ENCODE measurements at regions not wholly inside any gene's neighbourhood (a gene's known extent, or its start where the extent isn't known, plus 50 kb on each side); places are given as distances from the start of the nearest gene placed in this dataset.
"Not testable (repeated sequence)": the region's sequence is repeated elsewhere in the genome, so short reads cannot be mapped to it uniquely, and the experiment has no call there.

DNA sequence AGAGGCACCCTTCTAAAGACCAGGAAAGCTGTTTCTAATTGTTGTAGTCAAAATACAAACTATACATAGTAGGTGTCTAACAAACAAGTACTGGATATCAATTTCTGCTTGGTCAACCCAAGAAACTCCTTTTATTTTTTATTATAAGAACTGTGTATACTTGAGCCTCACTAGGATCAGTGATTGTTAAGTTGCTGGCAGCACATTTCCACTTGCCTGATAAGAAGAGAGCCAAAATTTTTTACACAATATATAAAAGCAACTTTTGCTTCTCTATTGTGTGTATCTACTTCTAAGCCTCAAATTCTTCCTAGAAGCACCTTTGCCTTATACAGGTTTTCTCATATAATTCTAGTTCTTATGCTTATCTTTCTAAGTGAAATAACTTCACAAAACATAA, 703.0 kb upstream of the EPHA5 start:
- H3K27me3 ChIP-seq, result no peaks in the 10 kb centered on the region
- TF ChIP-seq, protein P1, sequence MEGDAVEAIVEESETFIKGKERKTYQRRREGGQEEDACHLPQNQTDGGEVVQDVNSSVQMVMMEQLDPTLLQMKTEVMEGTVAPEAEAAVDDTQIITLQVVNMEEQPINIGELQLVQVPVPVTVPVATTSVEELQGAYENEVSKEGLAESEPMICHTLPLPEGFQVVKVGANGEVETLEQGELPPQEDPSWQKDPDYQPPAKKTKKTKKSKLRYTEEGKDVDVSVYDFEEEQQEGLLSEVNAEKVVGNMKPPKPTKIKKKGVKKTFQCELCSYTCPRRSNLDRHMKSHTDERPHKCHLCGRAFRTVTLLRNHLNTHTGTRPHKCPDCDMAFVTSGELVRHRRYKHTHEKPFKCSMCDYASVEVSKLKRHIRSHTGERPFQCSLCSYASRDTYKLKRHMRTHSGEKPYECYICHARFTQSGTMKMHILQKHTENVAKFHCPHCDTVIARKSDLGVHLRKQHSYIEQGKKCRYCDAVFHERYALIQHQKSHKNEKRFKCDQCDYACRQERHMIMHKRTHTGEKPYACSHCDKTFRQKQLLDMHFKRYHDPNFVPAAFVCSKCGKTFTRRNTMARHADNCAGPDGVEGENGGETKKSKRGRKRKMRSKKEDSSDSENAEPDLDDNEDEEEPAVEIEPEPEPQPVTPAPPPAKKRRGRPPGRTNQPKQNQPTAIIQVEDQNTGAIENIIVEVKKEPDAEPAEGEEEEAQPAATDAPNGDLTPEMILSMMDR (IDR thresholded peaks at IDR 0.05), result no peak
- H3K4me1 ChIP-seq, result no peaks in the 10 kb centered on the region
- intact Hi-C loops (cut with DNase I), result no loop called here
- no peak overlapping the region for H3K9ac ChIP-seq (ENCODE audit: low read depth in 2 of 2, low read length in 2 of 2)
- no peak overlapping the region for H3K4me3 ChIP-seq
- H3K9me3 ChIP-seq, result peaks cover 3% of the 10 kb centered on the region
- H3K36me3 ChIP-seq, result no peaks in the 10 kb centered on the region
- H3K27ac ChIP-seq, result no peak overlapping the region
- no peak for DNase-seq

DNA sequence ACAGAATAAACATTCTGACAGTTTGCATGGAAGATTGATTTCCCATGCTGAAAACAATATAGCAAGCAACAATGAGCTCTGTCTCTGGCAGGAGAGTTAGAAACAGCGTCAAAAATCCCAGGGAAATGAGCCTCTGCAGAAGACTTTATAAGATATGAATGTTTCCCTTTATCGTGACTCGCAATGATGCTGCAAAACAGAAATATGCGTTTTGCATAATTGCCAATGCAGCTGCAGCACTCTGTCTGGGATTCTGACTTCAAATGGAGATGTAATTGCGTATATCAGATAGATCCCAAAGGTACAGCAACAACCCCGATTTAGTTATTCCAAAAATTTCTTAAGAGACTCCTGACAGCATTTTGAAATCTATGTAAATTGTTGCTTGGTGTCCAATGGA, 702.4 kb upstream of the EPHA5 start:
- Histone ChIP-seq H3K4me1 (no peaks in the 10 kb centered on the region), H3K27ac (no peak overlapping the region), H3K4me3 (no peak overlapping the region), H3K27me3 (no peaks in the 10 kb centered on the region), H3K36me3 (no peaks in the 10 kb centered on the region), H3K9ac (ENCODE audit: low read depth in 2 of 2, low read length in 2 of 2) (no peak overlapping the region), H3K9me3 (peaks cover 3% of the 10 kb centered on the region)
- TF ChIP-seq, protein P1 (IDR thresholded peaks at IDR 0.05), result no peak
- no peak for DNase-seq
- intact Hi-C loops (cut with DNase I), result no loop called here

DNA sequence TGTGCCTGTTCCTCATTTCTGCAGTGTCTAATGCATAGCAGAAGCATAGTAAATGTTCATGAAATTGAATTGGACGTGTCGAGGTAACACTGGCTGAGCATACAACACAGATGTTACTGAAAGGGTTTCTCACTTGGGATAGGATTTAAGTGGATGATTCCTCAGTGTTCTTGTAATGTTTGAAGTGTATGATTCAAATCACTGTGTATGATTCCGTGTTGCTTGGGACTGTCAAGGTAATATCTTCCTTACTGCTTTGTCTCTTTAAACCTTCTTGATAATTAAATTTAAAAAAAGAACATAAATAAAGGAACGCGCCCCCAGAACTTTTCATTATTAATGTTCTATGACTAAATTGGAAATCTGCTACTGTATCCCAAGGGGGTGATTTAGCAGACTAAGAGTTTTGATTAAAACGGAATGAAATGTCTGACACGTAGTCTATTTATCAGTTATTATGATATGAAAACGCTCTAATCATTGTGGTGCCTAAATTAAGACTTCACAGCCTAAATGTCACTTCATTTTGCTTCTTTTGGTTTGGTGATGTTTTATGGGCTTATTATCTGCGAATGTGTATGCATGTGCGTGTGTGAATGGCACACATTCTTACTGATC, 696.9 kb upstream of the EPHA5 start:
- H3K36me3 ChIP-seq, result no peaks in the 10 kb centered on the region
- intact Hi-C loops (cut with DNase I), result no loop called here
- TF ChIP-seq, protein P1 (IDR thresholded peaks at IDR 0.05), result no peak

DNA sequence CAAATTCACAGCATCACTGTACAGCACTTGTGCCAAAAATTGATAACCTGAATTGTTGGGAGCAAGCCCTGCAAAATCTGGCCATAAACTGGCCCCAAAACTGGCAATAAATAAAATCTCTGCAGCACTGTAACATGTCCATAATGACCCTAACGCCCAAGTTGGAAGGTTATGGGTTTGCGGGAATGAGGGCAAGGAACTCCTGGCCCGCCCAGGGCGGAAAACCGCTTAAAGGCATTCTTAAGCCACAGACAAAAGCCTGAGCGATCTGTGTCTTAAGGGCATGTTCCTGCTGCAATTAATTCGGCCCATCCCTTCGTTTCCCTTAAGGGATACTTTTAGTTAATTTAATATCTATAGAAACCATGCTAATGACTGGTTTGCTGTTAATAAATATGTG, 690.1 kb upstream of the EPHA5 start:
- H3K4me3 ChIP-seq; H3K4me1 ChIP-seq; H3K27me3 ChIP-seq; H3K9me3 ChIP-seq; H3K9ac ChIP-seq (ENCODE audit: low read depth in 2 of 2, low read length in 2 of 2); H3K36me3 ChIP-seq; intact Hi-C loops (cut with DNase I); DNase-seq; H3K27ac ChIP-seq: not testable (repeated sequence)

More for the DNA sequence above, 696.9 kb upstream of the EPHA5 start:
- Histone ChIP-seq H3K4me3 (no peak overlapping the region), H3K27me3 (no peaks in the 10 kb centered on the region), H3K4me1 (no peaks in the 10 kb centered on the region), H3K9me3 (no peaks in the 10 kb centered on the region), H3K27ac (no peak overlapping the region), H3K9ac (ENCODE audit: low read depth in 2 of 2, low read length in 2 of 2) (no peak overlapping the region)
- no peak for DNase-seq

DNA sequence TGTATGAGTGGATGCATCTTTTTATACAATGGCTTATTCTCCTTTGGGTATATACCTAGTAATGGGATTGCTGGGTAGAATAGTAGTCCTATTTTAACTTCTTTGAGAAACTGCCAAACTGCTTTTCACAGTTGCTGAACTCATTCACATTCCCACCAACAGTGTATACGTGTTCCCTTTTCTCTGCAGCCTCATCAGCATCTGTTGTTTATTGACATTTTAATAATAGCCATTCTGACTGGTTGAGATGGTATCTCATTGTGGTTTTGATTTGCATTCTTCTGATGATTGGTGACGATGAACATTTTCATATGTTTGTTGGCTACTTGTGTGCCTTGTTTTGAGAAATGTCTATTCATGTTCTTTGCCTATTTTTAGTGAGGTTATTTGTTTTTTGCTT, 687.0 kb upstream of the EPHA5 start:
- H3K4me3 ChIP-seq, result no peak overlapping the region
- H3K9ac ChIP-seq (ENCODE audit: low read depth in 2 of 2, low read length in 2 of 2), result no peak overlapping the region
- no peak for DNase-seq
- H3K27ac ChIP-seq, result no peak overlapping the region
- no peaks in the 10 kb centered on the region for H3K4me1 ChIP-seq
- H3K36me3 ChIP-seq, result no peaks in the 10 kb centered on the region
- TF ChIP-seq, protein P1 (IDR thresholded peaks at IDR 0.05), result no peak
- H3K27me3 ChIP-seq, result no peaks in the 10 kb centered on the region
- intact Hi-C loops (cut with DNase I), result no loop called here
- H3K9me3 ChIP-seq, result no peaks in the 10 kb centered on the region

DNA sequence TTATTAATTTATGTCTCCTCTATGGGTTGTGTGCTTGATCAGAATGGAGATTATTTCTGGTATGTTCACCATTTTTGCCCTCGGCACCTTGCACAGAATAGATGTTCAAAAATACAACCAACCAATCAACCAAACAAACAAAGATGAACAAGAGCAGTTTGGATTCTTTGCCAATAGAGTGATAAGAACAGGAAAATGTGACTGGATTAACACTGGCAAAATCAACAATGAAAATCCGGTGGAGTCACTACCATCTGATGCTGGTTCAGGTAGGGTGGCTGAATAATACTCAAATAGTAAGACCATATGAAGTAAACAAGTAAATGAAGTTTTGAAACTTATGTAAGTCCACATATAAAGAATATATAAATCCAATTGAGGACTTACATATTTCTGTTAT, 685.0 kb upstream of the EPHA5 start:
- Histone ChIP-seq H3K4me1 (no peaks in the 10 kb centered on the region), H3K27me3 (no peaks in the 10 kb centered on the region), H3K9me3 (no peaks in the 10 kb centered on the region), H3K27ac (no peak overlapping the region), H3K9ac (ENCODE audit: low read depth in 2 of 2, low read length in 2 of 2) (no peak overlapping the region), H3K4me3 (no peak overlapping the region), H3K36me3 (no peaks in the 10 kb centered on the region)
- TF ChIP-seq, protein P1 (IDR thresholded peaks at IDR 0.05), result no peak
- DNase-seq, result no peak
- intact Hi-C loops (cut with DNase I), result no loop called here

Data from colonic mucosa (tissue), 4 donors.